Fibroblast of gingiva (primary cell): ENCODE measurements at regions not wholly inside any gene's neighbourhood (a gene's known extent, or its start where the extent isn't known, plus 50 kb on each side); places are given as distances from the start of the nearest gene placed in this dataset.
A peak's percentile ranks its signal among the peaks of the same experiment; 100 is the strongest.

Source experiments
- DNase-seq: peaks from one replicate; pipeline ENCODE4 v3.0.0-alpha.2; 2011; ENCODE audit warnings: low read depth

GRCh38 chr2:206368484-206368883, 74.8 kb upstream of the ADAM23 start:
- no peak for DNase-seq

- no peak for DNase-seq
Observed at GRCh38 chr2:206368933-206369569, 74.3 kb upstream of the ADAM23 start.

GRCh38 chr2:206375956-206376355, 67.4 kb upstream of the ADAM23 start:
- DNase-seq = no peak

- DNase-seq = no peak
Observed at GRCh38 chr2:206378835-206379234, 64.5 kb upstream of the ADAM23 start.

- DNase-seq = no peak
Observed at GRCh38 chr2:206379266-206379665, 64.1 kb upstream of the ADAM23 start.

- no peak for DNase-seq
Observed at GRCh38 chr2:206379886-206380285, 63.4 kb upstream of the ADAM23 start.

- no peak for DNase-seq
Observed at GRCh38 chr2:206381881-206382280, 61.5 kb upstream of the ADAM23 start.

GRCh38 chr2:206383669-206384068, 59.7 kb upstream of the ADAM23 start:
- no peak for DNase-seq

GRCh38 chr2:206387808-206388207, 55.5 kb upstream of the ADAM23 start:
- no peak for DNase-seq

- no peak for DNase-seq
Observed at GRCh38 chr2:206388698-206389097, 54.6 kb upstream of the ADAM23 start.

GRCh38 chr2:206389164-206389563, 54.2 kb upstream of the ADAM23 start:
- no peak for DNase-seq

- no peak for DNase-seq
Observed at GRCh38 chr2:206390181-206390580, 53.2 kb upstream of the ADAM23 start.

GRCh38 chr2:206392118-206392517, 51.2 kb upstream of the ADAM23 start:
- peak; percentile 8 for DNase-seq
